Erythroblast (primary cell): ENCODE measurements at regions not wholly inside any gene's neighbourhood (a gene's known extent, or its start where the extent isn't known, plus 50 kb on each side); places are given as distances from the start of the nearest gene placed in this dataset.

Experiments used
- GATA1 ChIP-seq: IDR thresholded peaks from 2 replicates; pipeline ENCODE4 v1.6.1; 2011; ENCODE audit warnings: low read depth, mild to moderate bottlenecking, control low read depth, low read length, moderate library complexity
- POLR2A ChIP-seq: IDR thresholded peaks from 2 replicates; pipeline ENCODE4 v1.6.1; 2011; ENCODE audit warnings: mild to moderate bottlenecking, low read length

- no peak for TF ChIP-seq POLR2A
- TF ChIP-seq GATA1: no peak
Observed at GRCh38 chr16:86078121-86078600, 179.2 kb downstream of the IRF8 start.
